ENCODE measurements at regions not wholly inside any gene's neighbourhood (a gene's known extent, or its start where the extent isn't known, plus 50 kb on each side); places are given as distances from the start of the nearest gene placed in this dataset.

DNA sequence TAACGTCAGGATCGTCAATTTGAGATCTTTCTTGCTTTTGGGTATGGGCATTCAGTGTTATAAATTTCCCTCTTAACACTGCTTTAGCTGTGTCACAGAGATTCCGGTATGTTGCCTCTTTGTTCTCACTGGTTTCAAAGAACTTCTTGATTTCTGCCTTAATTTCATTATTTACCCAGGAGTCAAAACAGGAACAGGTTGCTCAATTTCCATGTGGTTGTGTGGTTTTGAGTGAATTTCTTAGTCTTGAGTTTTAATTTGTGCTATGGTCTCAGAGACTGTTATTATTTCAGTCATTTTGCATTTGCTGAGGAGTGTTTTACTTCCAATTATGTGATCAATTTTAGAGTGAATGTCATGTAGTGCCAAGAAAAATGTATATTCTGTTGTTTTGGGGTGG is 153.1 kb downstream of the PCDH17 start:
- DNase-seq: no peak
- H3K9me3 ChIP-seq (ENCODE audit: control insufficient read depth in 1 of 2, low read length in 2 of 2): no peaks in the 10 kb centered on the region
- no peaks in the 10 kb centered on the region for H3K36me3 ChIP-seq (ENCODE audit: insufficient read depth, low read length)
- Mint-ChIP-seq H3K4me1 (no peaks in the 10 kb centered on the region), H3K36me3 (no peaks in the 10 kb centered on the region), H3K4me3 (no peak overlapping the region), H3K9me3 (peaks cover 0 to 17% (median 8%) of the 10 kb centered on the region in 8 donors), H3K27me3 (no peaks in the 10 kb centered on the region), H3K27ac (peak overlapping the region in 1 of 7 donors; percentile 33)
- no peaks in the 10 kb centered on the region for H3K4me1 ChIP-seq (ENCODE audit: insufficient read depth, low read length)
- POLR2A ChIA-PET (ENCODE audit: partially characterized antibody): no interaction called here
- no peak overlapping the region for H3K4me3 ChIP-seq (ENCODE audit: low read length in 2 of 2)
- intact Hi-C loops (cut with micrococcal nuclease): no loop called here
- CTCF ChIA-PET (ENCODE audit: partially characterized antibody): no interaction called here
- no peak overlapping the region for H3K27ac ChIP-seq (ENCODE audit: low read depth, low read length)
- no peaks in the 10 kb centered on the region for H3K27me3 ChIP-seq (ENCODE audit: insufficient read depth, low read length)

DNA sequence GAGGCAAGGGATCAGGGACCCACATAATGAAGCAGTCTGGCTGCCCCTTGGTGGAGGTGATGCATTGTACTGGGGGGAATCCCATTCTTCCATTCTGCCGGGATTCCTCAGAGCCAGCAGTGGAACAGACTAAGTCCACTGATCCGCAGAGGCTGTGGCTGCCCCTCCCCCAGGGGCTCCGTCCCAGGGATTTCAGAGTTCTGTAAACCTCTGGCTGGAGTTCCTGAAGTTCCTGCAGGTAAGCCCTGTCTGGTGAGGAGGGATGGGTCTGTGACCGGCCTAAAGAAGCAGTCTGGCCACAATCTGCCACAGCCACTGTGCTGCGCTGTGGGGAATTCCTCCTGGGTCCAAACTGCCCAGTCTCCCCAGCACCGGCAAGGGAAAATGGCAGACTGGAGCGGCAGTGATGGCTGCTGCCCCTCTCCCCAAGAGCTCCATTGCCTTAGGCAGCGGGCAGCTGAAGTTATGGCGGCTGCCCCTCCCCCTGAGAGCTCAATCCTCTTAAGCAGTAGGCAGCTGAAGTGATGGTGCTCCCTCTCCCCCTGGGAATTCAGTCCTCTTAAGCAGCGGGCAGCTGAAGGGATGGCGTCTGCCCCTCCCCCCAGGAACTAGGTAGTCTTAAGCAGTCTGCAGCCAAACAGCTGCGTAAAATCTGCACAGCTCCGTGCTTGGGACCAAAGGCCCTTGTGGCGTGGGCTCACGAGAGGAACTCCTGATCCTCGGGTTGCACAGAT is 155.7 kb downstream of the PCDH17 start:
- ChIA-PET POLR2A (ENCODE audit: partially characterized antibody) (no interaction called here), CTCF (ENCODE audit: partially characterized antibody) (no interaction called here)
- Histone ChIP-seq H3K36me3 (ENCODE audit: insufficient read depth, low read length) (no peaks in the 10 kb centered on the region), H3K27me3 (ENCODE audit: insufficient read depth, low read length) (no peaks in the 10 kb centered on the region), H3K4me1 (ENCODE audit: insufficient read depth, low read length) (no peaks in the 10 kb centered on the region), H3K9me3 (ENCODE audit: control insufficient read depth in 1 of 2, low read length in 2 of 2) (no peaks in the 10 kb centered on the region), H3K4me3 (ENCODE audit: low read length in 2 of 2) (no peak overlapping the region), H3K27ac (ENCODE audit: low read depth, low read length) (no peak overlapping the region)
- no peak for DNase-seq
- Mint-ChIP-seq H3K9me3 (peaks cover 0 to 16% (median 7%) of the 10 kb centered on the region in 8 donors), H3K36me3 (no peaks in the 10 kb centered on the region), H3K4me1 (no peaks in the 10 kb centered on the region), H3K4me3 (no peak overlapping the region), H3K27me3 (no peaks in the 10 kb centered on the region), H3K27ac (no peak overlapping the region)
- intact Hi-C loops (cut with micrococcal nuclease): no loop called here

DNA sequence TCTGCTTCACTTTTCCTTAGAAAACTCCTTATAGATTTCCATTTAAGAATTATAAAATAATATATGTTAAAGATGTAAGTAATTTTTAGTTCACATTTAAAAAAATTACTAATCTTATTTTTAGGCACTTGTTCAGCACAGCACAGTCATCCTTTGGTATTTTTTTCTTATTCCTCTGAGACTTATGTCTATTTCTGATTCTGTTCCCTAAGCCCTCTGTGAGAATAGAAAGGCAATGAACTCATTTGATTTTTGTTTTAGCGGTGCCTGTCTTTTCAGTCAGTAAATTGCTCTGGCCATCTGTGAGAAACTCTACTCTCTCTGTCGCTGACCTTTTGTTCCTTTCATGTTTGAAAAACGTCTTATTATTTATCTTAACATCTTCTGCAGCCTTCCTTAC is 168.1 kb downstream of the PCDH17 start:
- Histone ChIP-seq H3K9me3 (ENCODE audit: control insufficient read depth in 1 of 2, low read length in 2 of 2) (no peaks in the 10 kb centered on the region), H3K27ac (ENCODE audit: low read depth, low read length) (no peak overlapping the region), H3K4me3 (ENCODE audit: low read length in 2 of 2) (no peak overlapping the region), H3K4me1 (ENCODE audit: insufficient read depth, low read length) (no peaks in the 10 kb centered on the region), H3K27me3 (ENCODE audit: insufficient read depth, low read length) (no peaks in the 10 kb centered on the region), H3K36me3 (ENCODE audit: insufficient read depth, low read length) (no peaks in the 10 kb centered on the region)
- Mint-ChIP-seq H3K36me3 (no peaks in the 10 kb centered on the region), H3K4me3 (no peak overlapping the region), H3K9me3 (peaks cover 0 to 4% (median under 1%) of the 10 kb centered on the region in 8 donors), H3K27me3 (no peaks in the 10 kb centered on the region), H3K27ac (no peak overlapping the region), H3K4me1 (no peaks in the 10 kb centered on the region)
- no peak for DNase-seq
- intact Hi-C loops (cut with micrococcal nuclease): no loop called here
- POLR2A ChIA-PET (ENCODE audit: partially characterized antibody): no interaction called here
- CTCF ChIA-PET (ENCODE audit: partially characterized antibody): no interaction called here

DNA sequence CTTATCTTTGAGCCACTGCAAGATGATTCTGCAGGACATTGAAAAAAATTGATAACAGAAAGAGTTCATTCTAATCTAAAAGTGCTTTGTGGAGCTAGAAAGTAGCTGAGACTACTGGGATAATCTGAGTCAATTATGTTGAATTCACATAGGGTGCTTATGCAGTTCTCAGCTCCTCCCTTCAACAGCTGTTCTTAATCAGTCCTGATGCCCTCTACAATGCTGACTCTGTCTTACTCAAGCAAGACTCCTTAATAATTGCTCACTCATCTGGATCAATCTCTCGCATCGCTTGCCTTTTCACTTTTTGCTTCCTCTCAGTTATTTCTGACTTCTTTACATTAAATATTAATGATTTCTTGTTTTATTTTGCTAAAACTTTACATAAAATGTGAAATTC is 182.1 kb downstream of the PCDH17 start:
- no peak overlapping the region for H3K4me3 Mint-ChIP-seq
- Histone ChIP-seq H3K27me3 (ENCODE audit: insufficient read depth, low read length) (no peaks in the 10 kb centered on the region), H3K9me3 (ENCODE audit: control insufficient read depth in 1 of 2, low read length in 2 of 2) (no peaks in the 10 kb centered on the region), H3K27ac (ENCODE audit: low read depth, low read length) (no peak overlapping the region), H3K4me1 (ENCODE audit: insufficient read depth, low read length) (no peaks in the 10 kb centered on the region), H3K36me3 (ENCODE audit: insufficient read depth, low read length) (no peaks in the 10 kb centered on the region), H3K4me3 (ENCODE audit: low read length in 2 of 2) (no peak overlapping the region)
- no peak for DNase-seq
- no peaks in the 10 kb centered on the region for H3K36me3 Mint-ChIP-seq
- intact Hi-C loops (cut with micrococcal nuclease): no loop called here
- H3K27me3 Mint-ChIP-seq: no peaks in the 10 kb centered on the region
- POLR2A ChIA-PET (ENCODE audit: partially characterized antibody): no interaction called here
- H3K27ac Mint-ChIP-seq: no peak overlapping the region
- H3K4me1 Mint-ChIP-seq: no peaks in the 10 kb centered on the region
- peaks cover 0 to 15% (median 5%) of the 10 kb centered on the region in 8 donors for H3K9me3 Mint-ChIP-seq
- CTCF ChIA-PET (ENCODE audit: partially characterized antibody): no interaction called here

DNA sequence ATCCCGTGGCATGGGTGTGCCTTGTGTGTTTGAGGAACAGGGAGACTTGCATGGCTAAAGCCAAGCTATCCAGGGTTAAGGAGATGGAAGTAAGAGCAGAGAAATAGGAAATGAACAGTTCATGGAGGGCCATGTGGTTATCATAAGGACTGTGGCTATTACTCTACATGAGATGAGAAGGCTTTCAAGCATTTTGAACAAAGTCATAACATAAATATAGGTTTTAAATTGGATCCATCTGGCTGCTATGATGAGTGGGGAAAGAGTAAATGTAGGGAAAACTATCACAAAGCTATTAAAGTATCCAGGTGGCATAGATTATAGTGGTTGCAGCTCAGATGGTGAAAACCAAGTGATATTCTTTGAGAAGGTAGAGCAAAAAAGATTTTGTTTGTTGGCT is 184.1 kb downstream of the PCDH17 start:
- H3K27ac Mint-ChIP-seq: no peak overlapping the region
- Histone ChIP-seq H3K27ac (ENCODE audit: low read depth, low read length) (no peak overlapping the region), H3K4me3 (ENCODE audit: low read length in 2 of 2) (no peak overlapping the region), H3K27me3 (ENCODE audit: insufficient read depth, low read length) (no peaks in the 10 kb centered on the region), H3K36me3 (ENCODE audit: insufficient read depth, low read length) (no peaks in the 10 kb centered on the region), H3K4me1 (ENCODE audit: insufficient read depth, low read length) (no peaks in the 10 kb centered on the region), H3K9me3 (ENCODE audit: control insufficient read depth in 1 of 2, low read length in 2 of 2) (no peaks in the 10 kb centered on the region)
- H3K36me3 Mint-ChIP-seq: no peaks in the 10 kb centered on the region
- intact Hi-C loops (cut with micrococcal nuclease): no loop called here
- no peak overlapping the region for H3K4me3 Mint-ChIP-seq
- peaks cover 0 to 15% (median 7%) of the 10 kb centered on the region in 8 donors for H3K9me3 Mint-ChIP-seq
- ChIA-PET CTCF (ENCODE audit: partially characterized antibody) (no interaction called here), POLR2A (ENCODE audit: partially characterized antibody) (no interaction called here)
- no peaks in the 10 kb centered on the region for H3K27me3 Mint-ChIP-seq
- no peak for DNase-seq
- H3K4me1 Mint-ChIP-seq: no peaks in the 10 kb centered on the region

DNA sequence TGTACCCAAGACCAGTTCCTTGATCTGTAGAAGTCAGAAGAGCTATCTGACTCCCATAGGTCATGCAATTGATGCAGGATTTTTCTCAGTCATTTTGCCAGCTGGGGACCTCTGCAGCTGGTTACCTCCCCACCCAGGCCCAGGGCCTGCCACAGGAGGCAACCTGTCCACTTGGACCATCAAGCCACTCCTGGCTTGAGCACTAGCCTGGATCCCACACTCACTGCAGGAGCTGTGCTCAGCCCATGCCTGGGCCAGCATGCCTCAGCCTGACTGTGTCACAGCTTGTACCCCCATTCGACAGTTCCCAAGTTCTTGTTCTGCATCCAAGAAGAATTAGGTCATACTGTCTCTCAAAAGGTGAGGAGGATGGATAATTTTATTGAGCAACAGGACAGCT is 189.4 kb downstream of the PCDH17 start:
- Mint-ChIP-seq H3K9me3 (peaks cover 0 to 16% (median 5%) of the 10 kb centered on the region in 8 donors), H3K27ac (no peak overlapping the region), H3K4me1 (no peaks in the 10 kb centered on the region), H3K27me3 (no peaks in the 10 kb centered on the region), H3K36me3 (no peaks in the 10 kb centered on the region), H3K4me3 (no peak overlapping the region)
- Histone ChIP-seq H3K9me3 (ENCODE audit: control insufficient read depth in 1 of 2, low read length in 2 of 2) (no peaks in the 10 kb centered on the region), H3K36me3 (ENCODE audit: insufficient read depth, low read length) (no peaks in the 10 kb centered on the region), H3K4me3 (ENCODE audit: low read length in 2 of 2) (no peak overlapping the region), H3K27ac (ENCODE audit: low read depth, low read length) (no peak overlapping the region), H3K4me1 (ENCODE audit: insufficient read depth, low read length) (no peaks in the 10 kb centered on the region), H3K27me3 (ENCODE audit: insufficient read depth, low read length) (no peaks in the 10 kb centered on the region)
- ChIA-PET CTCF (ENCODE audit: partially characterized antibody) (no interaction called here), POLR2A (ENCODE audit: partially characterized antibody) (no interaction called here)
- intact Hi-C loops (cut with micrococcal nuclease): no loop called here
- no peak for DNase-seq

DNA sequence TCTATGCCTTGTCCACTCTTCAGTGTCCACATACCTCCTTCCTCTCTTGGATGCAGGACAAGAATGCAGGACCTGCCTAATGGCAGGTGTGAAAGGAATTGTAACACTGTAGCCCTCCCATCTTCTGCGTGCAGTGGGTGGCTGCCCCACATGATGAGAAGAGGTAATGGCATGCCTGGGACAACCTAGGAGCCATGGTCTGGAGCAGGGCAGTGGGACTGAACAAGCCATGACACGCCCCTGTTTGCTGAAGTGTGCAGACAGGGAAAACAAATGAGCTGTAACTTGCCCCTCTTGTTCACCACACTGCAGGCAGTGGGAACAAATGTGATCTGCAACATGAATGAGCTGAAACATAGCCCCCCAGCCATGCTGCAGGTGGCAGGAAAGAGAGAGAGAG is 192.2 kb downstream of the PCDH17 start:
- Histone ChIP-seq H3K9me3 (ENCODE audit: control insufficient read depth in 1 of 2, low read length in 2 of 2) (no peaks in the 10 kb centered on the region), H3K4me3 (ENCODE audit: low read length in 2 of 2) (no peak overlapping the region), H3K27ac (ENCODE audit: low read depth, low read length) (no peak overlapping the region), H3K4me1 (ENCODE audit: insufficient read depth, low read length) (no peaks in the 10 kb centered on the region), H3K27me3 (ENCODE audit: insufficient read depth, low read length) (no peaks in the 10 kb centered on the region), H3K36me3 (ENCODE audit: insufficient read depth, low read length) (no peaks in the 10 kb centered on the region)
- ChIA-PET POLR2A (ENCODE audit: partially characterized antibody) (no interaction called here), CTCF (ENCODE audit: partially characterized antibody) (no interaction called here)
- Mint-ChIP-seq H3K36me3 (no peaks in the 10 kb centered on the region), H3K4me3 (no peak overlapping the region), H3K9me3 (peaks cover 0 to 18% (median 4%) of the 10 kb centered on the region in 8 donors), H3K27me3 (no peaks in the 10 kb centered on the region), H3K27ac (no peak overlapping the region), H3K4me1 (no peaks in the 10 kb centered on the region)
- DNase-seq: no peak
- intact Hi-C loops (cut with micrococcal nuclease): no loop called here

DNA sequence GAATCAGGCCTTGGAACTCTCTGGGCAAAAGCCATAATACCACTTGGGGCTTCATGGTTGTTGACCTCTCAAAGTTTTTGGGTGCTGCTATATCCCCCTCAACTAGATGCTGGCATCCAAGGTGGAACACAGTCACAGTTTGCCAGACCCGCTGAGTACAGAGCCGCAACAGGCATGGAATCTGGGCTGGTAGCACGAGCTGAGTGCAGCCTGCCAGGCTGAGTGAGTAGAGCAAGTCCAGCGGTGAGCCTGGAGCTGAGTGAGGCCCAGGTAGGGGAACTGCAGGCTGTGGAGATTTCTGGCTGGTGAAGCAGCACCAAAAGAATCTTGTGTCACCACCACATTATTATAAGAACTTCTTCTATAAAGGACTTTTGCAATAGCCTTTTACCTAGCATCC is 192.6 kb downstream of the PCDH17 start:
- Mint-ChIP-seq H3K27me3 (no peaks in the 10 kb centered on the region), H3K9me3 (peaks cover 0 to 18% (median 4%) of the 10 kb centered on the region in 8 donors), H3K27ac (no peak overlapping the region), H3K36me3 (no peaks in the 10 kb centered on the region), H3K4me1 (no peaks in the 10 kb centered on the region), H3K4me3 (no peak overlapping the region)
- no peaks in the 10 kb centered on the region for H3K27me3 ChIP-seq (ENCODE audit: insufficient read depth, low read length)
- ChIA-PET CTCF (ENCODE audit: partially characterized antibody) (no interaction called here), POLR2A (ENCODE audit: partially characterized antibody) (no interaction called here)
- H3K4me1 ChIP-seq (ENCODE audit: insufficient read depth, low read length): no peaks in the 10 kb centered on the region
- intact Hi-C loops (cut with micrococcal nuclease): no loop called here
- H3K36me3 ChIP-seq (ENCODE audit: insufficient read depth, low read length): no peaks in the 10 kb centered on the region
- no peak overlapping the region for H3K4me3 ChIP-seq (ENCODE audit: low read length in 2 of 2)
- H3K27ac ChIP-seq (ENCODE audit: low read depth, low read length): no peak overlapping the region
- H3K9me3 ChIP-seq (ENCODE audit: control insufficient read depth in 1 of 2, low read length in 2 of 2): no peaks in the 10 kb centered on the region
- DNase-seq: no peak

Data from CD4-positive, alpha-beta memory T cell (primary cell).